ENCODE measurements at regions not wholly inside any gene's neighbourhood (a gene's known extent, or its start where the extent isn't known, plus 50 kb on each side); places are given as distances from the start of the nearest gene placed in this dataset.

DNA sequence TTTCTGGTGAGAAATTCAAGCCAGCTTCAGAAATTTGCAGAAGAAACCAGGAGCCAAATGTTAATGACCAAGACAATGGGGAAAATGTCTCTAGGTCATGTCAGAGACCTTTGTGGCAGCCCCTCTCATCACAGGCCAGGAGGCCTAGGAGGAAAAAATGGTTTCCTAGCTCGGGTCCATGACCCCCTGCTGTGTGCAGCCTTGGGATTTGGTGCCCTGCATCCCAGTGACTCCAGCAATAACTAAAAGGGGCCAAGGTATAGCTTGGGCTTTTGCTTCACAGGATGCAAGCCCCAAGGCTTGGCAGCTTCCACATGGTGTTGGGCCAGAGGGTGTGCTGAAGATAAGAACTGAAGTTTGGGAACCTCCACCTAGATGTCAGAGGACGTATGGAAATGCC lies 814.7 kb upstream of the SLIT2 start:
- TF ChIP-seq, protein P1, sequence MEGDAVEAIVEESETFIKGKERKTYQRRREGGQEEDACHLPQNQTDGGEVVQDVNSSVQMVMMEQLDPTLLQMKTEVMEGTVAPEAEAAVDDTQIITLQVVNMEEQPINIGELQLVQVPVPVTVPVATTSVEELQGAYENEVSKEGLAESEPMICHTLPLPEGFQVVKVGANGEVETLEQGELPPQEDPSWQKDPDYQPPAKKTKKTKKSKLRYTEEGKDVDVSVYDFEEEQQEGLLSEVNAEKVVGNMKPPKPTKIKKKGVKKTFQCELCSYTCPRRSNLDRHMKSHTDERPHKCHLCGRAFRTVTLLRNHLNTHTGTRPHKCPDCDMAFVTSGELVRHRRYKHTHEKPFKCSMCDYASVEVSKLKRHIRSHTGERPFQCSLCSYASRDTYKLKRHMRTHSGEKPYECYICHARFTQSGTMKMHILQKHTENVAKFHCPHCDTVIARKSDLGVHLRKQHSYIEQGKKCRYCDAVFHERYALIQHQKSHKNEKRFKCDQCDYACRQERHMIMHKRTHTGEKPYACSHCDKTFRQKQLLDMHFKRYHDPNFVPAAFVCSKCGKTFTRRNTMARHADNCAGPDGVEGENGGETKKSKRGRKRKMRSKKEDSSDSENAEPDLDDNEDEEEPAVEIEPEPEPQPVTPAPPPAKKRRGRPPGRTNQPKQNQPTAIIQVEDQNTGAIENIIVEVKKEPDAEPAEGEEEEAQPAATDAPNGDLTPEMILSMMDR (IDR thresholded peaks at IDR 0.05), result no peak
- no peak for TF ChIP-seq POLR2A (IDR thresholded peaks at IDR 0.05)
